Upper lobe of left lung (tissue), 6 donors: ENCODE measurements at regions not wholly inside any gene's neighbourhood (a gene's known extent, or its start where the extent isn't known, plus 50 kb on each side); places are given as distances from the start of the nearest gene placed in this dataset.

Experiments
- ATAC-seq, 2 donors: fragments of 200-7000 bp; cut with Tn5 transposase; one replicate each; pipeline ENCODE4 v1.9.1; 2022; ENCODE audit warnings: mild to moderate bottlenecking in 2 of 2, moderate library complexity in 2 of 2; ENCODE audit not compliant: low FRiP score in 2 of 2
- DNase-seq, 2 donors: peaks; one replicate each; pipeline ENCODE4 v3.0.0-alpha.2; 2019 to 2020
- H3K27ac ChIP-seq, 4 donors: fragments of 200-600 bp; sonication (generic); one replicate each; pipeline ENCODE4 v1.5.1; 2016 to 2019
- H3K27me3 ChIP-seq, 4 donors: fragments of 200-600 bp; sonication (generic); one replicate each; pipeline ENCODE4 v1.5.1; 2017 to 2019
- H3K36me3 ChIP-seq, 4 donors: fragments of 200-600 bp; sonication (generic); one replicate each; pipeline ENCODE4 v1.5.1; 2016 to 2019
- H3K4me1 ChIP-seq, 4 donors: fragments of 200-600 bp; sonication (generic); one replicate each; pipeline ENCODE4 v1.5.1; 2018 to 2019
- H3K4me3 ChIP-seq, 4 donors: fragments of 200-600 bp; sonication (generic); one replicate each; pipeline ENCODE4 v1.5.1; 2017 to 2019; ENCODE audit warnings: mild to moderate bottlenecking in 2 of 4, moderate library complexity in 1 of 4
- H3K9me3 ChIP-seq, 4 donors: fragments of 200-600 bp; sonication (generic); one replicate each; pipeline ENCODE4 v1.5.1; 2018 to 2019
- EP300 ChIP-seq, 4 donors: sonication (generic); formaldehyde crosslinking; IDR thresholded peaks; one replicate each; pipeline ENCODE4 v1.5.1; 2017; ENCODE audit warnings: antibody characterized with exemption in 4 of 4, control low read depth in 2 of 4
- POLR2A ChIP-seq, 4 donors: fragments of 450-650 bp; IDR thresholded peaks; one replicate each; pipeline ENCODE4 v1.5.1; 2016 to 2017; ENCODE audit warnings: antibody characterized with exemption in 4 of 4, mild to moderate bottlenecking in 2 of 4
- POLR2AphosphoS5 ChIP-seq, 2 donors: sonication (generic); formaldehyde crosslinking; IDR thresholded peaks; one replicate each; pipeline ENCODE4 v1.5.1; 2017; ENCODE audit warnings: antibody characterized with exemption in 2 of 2
- WGBS, 2 donors: methylation state at CpG; one replicate each; pipeline ENCODE4 v1.1.5; 2017 to 2018; 5-methylcytosine and 5-hydroxymethylcytosine counted together
- TF ChIP-seq, protein P1 (sequence below), 6 experiments: fragments of 450-650 bp in 4 of 6; fragments of 200-600 bp in 2 of 6; sonication (generic) in 2 of 6; IDR thresholded peaks; one replicate each; pipeline ENCODE4 v1.5.1; 2016 to 2019; ENCODE audit warnings: antibody characterized with exemption in 6 of 6
- donor health status: DM: no; HTN: no; CAD: no; lungs with moderate emphysema.
- donor health status: DM: no; HTN: yes; CAD: no; lungs with severe emphysema.

DNA sequence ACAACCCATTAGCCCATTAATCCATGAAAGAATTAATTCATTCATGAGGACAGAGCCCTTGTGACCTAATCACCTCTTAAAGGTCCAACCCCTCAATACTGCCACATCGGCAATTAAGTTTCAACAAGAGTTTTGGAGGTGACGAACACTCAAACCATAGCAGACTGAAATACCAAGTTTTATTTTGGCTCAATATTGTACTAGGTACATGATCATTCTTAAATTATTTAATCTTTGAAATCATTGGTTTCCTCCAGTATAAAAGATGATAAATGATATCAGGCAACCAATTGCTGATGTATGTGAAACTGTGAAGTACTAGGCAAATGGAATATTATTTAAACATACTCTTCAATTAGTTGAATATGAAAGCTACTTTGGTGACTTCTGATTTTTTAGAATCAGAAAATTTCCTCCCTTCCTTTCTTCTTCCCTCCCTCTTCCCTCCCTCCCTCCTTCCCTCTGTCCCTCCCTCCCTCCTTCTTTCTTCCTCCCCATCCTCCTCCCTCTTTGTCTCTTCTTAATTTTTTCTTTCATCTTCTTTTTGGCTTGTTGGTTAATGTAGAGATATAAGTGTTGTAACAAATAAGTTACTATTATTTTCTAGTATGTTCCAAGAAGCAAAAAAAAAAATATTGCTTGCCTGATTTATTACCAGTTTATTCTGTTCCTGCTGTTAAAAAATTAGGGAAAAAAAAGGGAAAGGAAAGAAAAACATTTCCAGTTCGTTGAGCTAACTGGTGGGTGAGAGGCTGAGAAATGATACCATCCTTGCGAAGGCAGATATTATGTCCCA is 233.9 kb upstream of the ZNF217 start:
- H3K9me3 ChIP-seq = no peaks in the 10 kb centered on the region
- peaks cover 25 to 36% (median 29%) of the 10 kb centered on the region in 4 donors for H3K4me1 ChIP-seq
- 71 to 72% methylated on average over 4 of the region's 4 CpGs for WGBS, 2 donors
- peak in 1 of 2 donors; percentile 73 for TF ChIP-seq POLR2AphosphoS5 (IDR thresholded peaks at IDR 0.05)
- TF ChIP-seq POLR2A (IDR thresholded peaks at IDR 0.05) = no peak
- TF ChIP-seq, protein P1, sequence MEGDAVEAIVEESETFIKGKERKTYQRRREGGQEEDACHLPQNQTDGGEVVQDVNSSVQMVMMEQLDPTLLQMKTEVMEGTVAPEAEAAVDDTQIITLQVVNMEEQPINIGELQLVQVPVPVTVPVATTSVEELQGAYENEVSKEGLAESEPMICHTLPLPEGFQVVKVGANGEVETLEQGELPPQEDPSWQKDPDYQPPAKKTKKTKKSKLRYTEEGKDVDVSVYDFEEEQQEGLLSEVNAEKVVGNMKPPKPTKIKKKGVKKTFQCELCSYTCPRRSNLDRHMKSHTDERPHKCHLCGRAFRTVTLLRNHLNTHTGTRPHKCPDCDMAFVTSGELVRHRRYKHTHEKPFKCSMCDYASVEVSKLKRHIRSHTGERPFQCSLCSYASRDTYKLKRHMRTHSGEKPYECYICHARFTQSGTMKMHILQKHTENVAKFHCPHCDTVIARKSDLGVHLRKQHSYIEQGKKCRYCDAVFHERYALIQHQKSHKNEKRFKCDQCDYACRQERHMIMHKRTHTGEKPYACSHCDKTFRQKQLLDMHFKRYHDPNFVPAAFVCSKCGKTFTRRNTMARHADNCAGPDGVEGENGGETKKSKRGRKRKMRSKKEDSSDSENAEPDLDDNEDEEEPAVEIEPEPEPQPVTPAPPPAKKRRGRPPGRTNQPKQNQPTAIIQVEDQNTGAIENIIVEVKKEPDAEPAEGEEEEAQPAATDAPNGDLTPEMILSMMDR (IDR thresholded peaks at IDR 0.05) = no peak
- peak in 1 of 4 donors; percentile 43 for TF ChIP-seq EP300 (IDR thresholded peaks at IDR 0.05)
- H3K27ac ChIP-seq = peak overlapping the region; percentile 84 to 85 (median 84)
- ATAC-seq (no peak), DNase-seq (no peak)
- H3K27me3 ChIP-seq = no peaks in the 10 kb centered on the region
- H3K4me3 ChIP-seq = no peak overlapping the region
- no peaks in the 10 kb centered on the region for H3K36me3 ChIP-seq

DNA sequence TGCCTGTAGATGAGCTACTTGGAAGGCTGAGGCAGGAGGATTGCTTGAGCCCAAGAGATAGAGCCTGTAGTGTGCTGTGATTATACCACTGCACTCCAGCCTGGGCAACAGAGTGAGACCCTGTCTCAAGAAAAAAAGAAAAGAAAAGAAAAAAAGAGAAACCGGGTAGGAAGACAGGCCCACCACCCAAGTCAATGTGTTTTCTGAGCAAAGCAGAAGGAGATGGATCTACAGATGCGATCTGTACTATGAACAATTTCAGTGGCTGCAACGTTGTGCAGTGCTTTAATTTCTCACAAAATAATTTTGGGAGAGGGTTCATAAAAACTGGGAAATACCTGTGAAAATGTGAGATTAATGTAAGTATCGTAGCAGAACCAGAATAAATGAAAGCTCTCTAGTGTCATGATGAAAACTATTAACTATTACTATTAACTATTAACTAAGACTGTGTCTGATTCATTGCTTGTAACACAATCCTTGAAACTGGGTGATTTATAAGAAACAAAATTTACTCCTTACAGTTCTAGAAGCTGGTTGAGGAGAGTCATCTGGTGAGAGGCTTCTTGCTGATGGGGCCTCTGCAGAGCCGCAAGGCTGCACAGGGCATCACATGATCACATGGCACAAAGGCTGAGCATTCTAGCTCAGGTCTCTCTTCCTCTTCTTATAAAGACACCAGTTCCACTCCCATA is 233.1 kb upstream of the ZNF217 start:
- ATAC-seq (no peak), DNase-seq (peak in 1 of 2 donors; percentile 58)
- Histone ChIP-seq H3K36me3 (no peaks in the 10 kb centered on the region), H3K4me3 (no peak overlapping the region), H3K9me3 (no peaks in the 10 kb centered on the region), H3K4me1 (peaks cover 25 to 36% (median 29%) of the 10 kb centered on the region in 4 donors), H3K27me3 (no peaks in the 10 kb centered on the region), H3K27ac (peak overlapping the region in 3 of 4 donors; percentile 84 to 85 (median 84))
- TF ChIP-seq, protein P1 (IDR thresholded peaks at IDR 0.05) = no peak
- TF ChIP-seq POLR2A (IDR thresholded peaks at IDR 0.05) (no peak), POLR2AphosphoS5 (IDR thresholded peaks at IDR 0.05) (no peak), EP300 (IDR thresholded peaks at IDR 0.05) (no peak)
- 89 to 92% methylated on average over 5 of the region's 5 CpGs for WGBS, 2 donors

DNA sequence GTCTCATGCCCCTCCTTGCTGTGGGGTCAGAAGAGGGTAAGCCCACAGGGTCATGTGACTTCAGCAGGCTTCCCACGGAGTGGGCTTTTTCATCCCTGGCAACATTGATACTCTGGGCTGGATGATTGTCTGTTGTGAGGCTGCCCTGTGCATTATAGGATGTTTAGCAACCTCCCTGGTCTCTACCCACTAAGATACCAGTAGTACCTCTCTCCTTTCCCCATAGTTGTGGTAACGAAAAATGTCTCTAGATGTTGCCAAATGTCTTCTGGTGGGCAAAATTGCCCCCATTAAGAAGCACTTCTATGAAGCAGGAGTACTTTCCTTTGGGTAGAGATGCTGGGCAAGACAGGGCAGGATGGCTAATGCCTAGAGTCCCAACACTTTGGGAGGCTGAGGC is 232.5 kb upstream of the ZNF217 start:
- TF ChIP-seq, protein P1 (IDR thresholded peaks at IDR 0.05) = no peak
- no peak for TF ChIP-seq EP300 (IDR thresholded peaks at IDR 0.05)
- no peaks in the 10 kb centered on the region for H3K9me3 ChIP-seq
- 89 to 95% methylated on average over 2 of the region's 2 CpGs for WGBS, 2 donors
- H3K27ac ChIP-seq = no peak overlapping the region
- H3K4me3 ChIP-seq = no peak overlapping the region
- DNase-seq (no peak), ATAC-seq (no peak)
- H3K27me3 ChIP-seq = no peaks in the 10 kb centered on the region
- H3K36me3 ChIP-seq = no peaks in the 10 kb centered on the region
- peaks cover 25 to 36% (median 29%) of the 10 kb centered on the region in 4 donors for H3K4me1 ChIP-seq

DNA sequence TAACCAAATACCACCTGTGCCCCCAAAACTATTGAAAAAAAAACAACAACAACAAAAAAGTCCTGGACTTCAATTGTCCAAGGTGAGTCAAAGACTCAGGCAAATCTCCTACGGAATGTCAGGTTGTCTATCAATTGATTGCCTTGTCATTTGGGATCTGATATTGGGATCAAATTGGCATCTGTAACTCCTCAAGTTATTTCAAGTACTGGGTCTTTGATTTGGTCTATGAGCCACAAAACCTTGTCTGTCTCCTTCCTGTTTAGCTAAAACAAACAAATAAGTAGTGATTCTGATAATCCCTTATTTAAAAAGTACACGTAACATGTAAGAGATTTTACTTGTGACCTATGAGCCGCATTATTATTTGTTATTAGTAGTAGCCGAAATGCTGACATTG is 231.6 kb upstream of the ZNF217 start:
- 80 to 86% methylated on average over 4 of the region's 4 CpGs for WGBS, 2 donors

More for the DNA sequence above, 231.6 kb upstream of the ZNF217 start:
- Histone ChIP-seq H3K27ac (no peak overlapping the region), H3K4me3 (no peak overlapping the region), H3K27me3 (no peaks in the 10 kb centered on the region), H3K4me1 (peaks cover 22 to 28% (median 24%) of the 10 kb centered on the region in 4 donors), H3K36me3 (no peaks in the 10 kb centered on the region), H3K9me3 (no peaks in the 10 kb centered on the region)
- TF ChIP-seq, protein P1 (IDR thresholded peaks at IDR 0.05) = no peak
- no peak for TF ChIP-seq POLR2AphosphoS5 (IDR thresholded peaks at IDR 0.05)
- TF ChIP-seq POLR2A (IDR thresholded peaks at IDR 0.05) = no peak
- no peak for TF ChIP-seq EP300 (IDR thresholded peaks at IDR 0.05)
- ATAC-seq (no peak), DNase-seq (no peak)
